Endothelial cell of umbilical vein (primary cell): ENCODE measurements at regions not wholly inside any gene's neighbourhood (a gene's known extent, or its start where the extent isn't known, plus 50 kb on each side); places are given as distances from the start of the nearest gene placed in this dataset.

Source experiments
- EZH2 ChIP-seq: IDR thresholded peaks from 2 replicates; pipeline ENCODE4 v1.6.1; 2012; ENCODE audit warnings: borderline replicate concordance, low read depth, mild to moderate bottlenecking, moderate library complexity, low read length, inconsistent platforms; ENCODE audit not compliant: severe bottlenecking
- FOS ChIP-seq: IDR thresholded peaks from 2 replicates; pipeline ENCODE4 v1.6.1; 2011; ENCODE audit warnings: mild to moderate bottlenecking, low read length, moderate library complexity, borderline replicate concordance; ENCODE audit not compliant: insufficient read depth
- GATA2 ChIP-seq: IDR thresholded peaks from 2 replicates; pipeline ENCODE4 v1.7.0; 2011; ENCODE audit warnings: low read depth, mild to moderate bottlenecking, moderate library complexity, mixed read lengths, low read length; ENCODE audit not compliant: insufficient read length, insufficient read depth
- JUN ChIP-seq: IDR thresholded peaks from 2 replicates; pipeline ENCODE4 v1.6.1; 2011; ENCODE audit warnings: borderline replicate concordance, low read depth; ENCODE audit not compliant: insufficient read length, insufficient read depth
- MYC ChIP-seq: IDR thresholded peaks from one replicate; pipeline ENCODE4 v1.6.1; 2011; ENCODE audit warnings: mild to moderate bottlenecking, low read depth, low read length
- POLR2A ChIP-seq: IDR thresholded peaks from 2 replicates; pipeline ENCODE4 v1.6.1; 2012; ENCODE audit warnings: low read depth, mild to moderate bottlenecking, control low read depth, low read length
- POLR2AphosphoS5 ChIP-seq: IDR thresholded peaks from 2 replicates; pipeline ENCODE4 v1.6.1; 2012; ENCODE audit warnings: low read depth, mild to moderate bottlenecking, control low read depth, low read length, moderate library complexity; ENCODE audit not compliant: insufficient read depth
- TF ChIP-seq, protein P1 (sequence below), 2 donors: IDR thresholded peaks; 1 replicate in 1 of 2; 2 replicates in 1 of 2; pipeline ENCODE4 v1.5.1; 2011; ENCODE audit warnings: low read length in 2 of 2, mild to moderate bottlenecking in 2 of 2, moderate library complexity in 2 of 2, control low read depth in 1 of 2, inconsistent platforms in 1 of 2, low read depth in 1 of 2; ENCODE audit not compliant: insufficient read depth in 1 of 2; ENCODE audit errors: extremely low read depth in 1 of 2
- TF ChIP-seq, protein P2 (sequence below): IDR thresholded peaks from 2 replicates; pipeline ENCODE4 v1.6.1; 2011; ENCODE audit not compliant: insufficient read depth, insufficient read length

DNA sequence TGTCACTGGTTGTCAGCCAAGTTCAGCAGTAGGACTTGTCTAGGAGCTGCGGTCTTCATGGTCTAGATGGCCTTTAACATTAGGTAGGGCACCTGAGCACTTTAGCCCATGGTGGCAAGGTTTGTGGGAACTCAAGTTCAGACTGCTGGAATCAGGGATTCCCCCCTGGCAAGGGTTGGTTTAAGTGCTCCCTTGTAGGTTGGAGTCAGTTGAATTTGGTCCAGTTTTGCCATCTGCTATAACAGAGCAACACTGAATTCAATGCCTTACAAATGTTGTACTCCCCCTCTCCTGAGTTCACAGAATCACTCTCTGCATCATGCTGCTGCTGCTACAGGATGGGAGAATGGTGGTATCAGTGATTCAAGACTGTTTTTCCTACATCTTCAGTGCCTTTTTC is 509.3 kb downstream of the VGLL3 start:
- TF ChIP-seq, protein P1, sequence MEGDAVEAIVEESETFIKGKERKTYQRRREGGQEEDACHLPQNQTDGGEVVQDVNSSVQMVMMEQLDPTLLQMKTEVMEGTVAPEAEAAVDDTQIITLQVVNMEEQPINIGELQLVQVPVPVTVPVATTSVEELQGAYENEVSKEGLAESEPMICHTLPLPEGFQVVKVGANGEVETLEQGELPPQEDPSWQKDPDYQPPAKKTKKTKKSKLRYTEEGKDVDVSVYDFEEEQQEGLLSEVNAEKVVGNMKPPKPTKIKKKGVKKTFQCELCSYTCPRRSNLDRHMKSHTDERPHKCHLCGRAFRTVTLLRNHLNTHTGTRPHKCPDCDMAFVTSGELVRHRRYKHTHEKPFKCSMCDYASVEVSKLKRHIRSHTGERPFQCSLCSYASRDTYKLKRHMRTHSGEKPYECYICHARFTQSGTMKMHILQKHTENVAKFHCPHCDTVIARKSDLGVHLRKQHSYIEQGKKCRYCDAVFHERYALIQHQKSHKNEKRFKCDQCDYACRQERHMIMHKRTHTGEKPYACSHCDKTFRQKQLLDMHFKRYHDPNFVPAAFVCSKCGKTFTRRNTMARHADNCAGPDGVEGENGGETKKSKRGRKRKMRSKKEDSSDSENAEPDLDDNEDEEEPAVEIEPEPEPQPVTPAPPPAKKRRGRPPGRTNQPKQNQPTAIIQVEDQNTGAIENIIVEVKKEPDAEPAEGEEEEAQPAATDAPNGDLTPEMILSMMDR (IDR thresholded peaks at IDR 0.05; ENCODE audit: extremely low read depth in 1 of 2, insufficient read depth in 1 of 2, low read depth in 1 of 2, low read length in 2 of 2), result no peak
- TF ChIP-seq POLR2AphosphoS5 (no peak), EZH2 (no peak), JUN (no peak), POLR2A (no peak), MYC (no peak), GATA2 (no peak), FOS (no peak)
- TF ChIP-seq, protein P2, sequence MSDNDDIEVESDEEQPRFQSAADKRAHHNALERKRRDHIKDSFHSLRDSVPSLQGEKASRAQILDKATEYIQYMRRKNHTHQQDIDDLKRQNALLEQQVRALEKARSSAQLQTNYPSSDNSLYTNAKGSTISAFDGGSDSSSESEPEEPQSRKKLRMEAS, result no peak
